IMR-90 (cell line): ENCODE measurements at regions not wholly inside any gene's neighbourhood (a gene's known extent, or its start where the extent isn't known, plus 50 kb on each side); places are given as distances from the start of the nearest gene placed in this dataset.
"Not testable (repeated sequence)": the region's sequence is repeated elsewhere in the genome, so short reads cannot be mapped to it uniquely, and the experiment has no call there.

Source experiments
- ATAC-seq: fragments of 200-7000 bp; cut with Tn5 transposase; 2 replicates; pipeline ENCODE4 v1.9.1; 2020; ENCODE audit warnings: low read depth, mild to moderate bottlenecking, moderate library complexity
- BruUV-seq: library from RNA; stranded (reverse); fragments of 400-500 nt; replicated peaks from 2 replicates; lab custom pipeline; 2021; lab: Mats Ljungman, UMichigan
- CTCF ChIA-PET: fragments of 300-600 bp; formaldehyde crosslinking; extraction: SDS; loops from one replicate; lab custom pipeline; 2021; ENCODE audit warnings: antibody characterized with exemption; lab: Yijun Ruan, JAX
- POLR2A ChIA-PET: fragments of 300-600 bp; sonication (Branson Sonifier 250); formaldehyde crosslinking; loops from one replicate; lab custom pipeline; 2022; ENCODE audit warnings: antibody characterized with exemption; ENCODE audit not compliant: unreplicated experiment; lab: Charles Lee
- DNase-seq: peaks from one replicate; pipeline ENCODE4 v3.0.0; 2013
- H2AFZ ChIP-seq: replicated peaks from 2 replicates; pipeline ENCODE3; 2013; ENCODE audit warnings: low read length, mild to moderate bottlenecking; ENCODE audit not compliant: poor library complexity
- H2AK5ac ChIP-seq: 2 replicates; pipeline ENCODE4 v1.6.1; 2013; ENCODE audit warnings: low read depth, low read length, inconsistent platforms
- H2AK9ac ChIP-seq: replicated peaks from 2 replicates; pipeline ENCODE3; 2013; ENCODE audit warnings: mild to moderate bottlenecking, low read depth, low read length, moderate library complexity; ENCODE audit not compliant: poor library complexity
- H2BK120ac ChIP-seq: 2 replicates; pipeline ENCODE4 v1.6.1; 2013; ENCODE audit warnings: low read depth, low read length, inconsistent platforms
- H2BK15ac ChIP-seq: 3 replicates; pipeline ENCODE4 v1.6.1; 2013; ENCODE audit warnings: low read depth, low read length, inconsistent platforms
- H2BK20ac ChIP-seq: 2 replicates; pipeline ENCODE4 v1.6.1; 2013; ENCODE audit warnings: low read depth, mild to moderate bottlenecking, inconsistent platforms, low read length, moderate library complexity
- H2BK5ac ChIP-seq: 2 replicates; pipeline ENCODE4 v1.6.1; 2013; ENCODE audit warnings: mild to moderate bottlenecking, low read depth, low read length, inconsistent platforms; ENCODE audit not compliant: poor library complexity, severe bottlenecking
- H3K14ac ChIP-seq: replicated peaks from 2 replicates; pipeline ENCODE4 v1.6.1; 2013; ENCODE audit warnings: low read depth, low read length, inconsistent platforms
- H3K18ac ChIP-seq: 2 replicates; pipeline ENCODE4 v1.6.1; 2013; ENCODE audit warnings: low read depth, low read length, control low read depth
- H3K23ac ChIP-seq: 2 replicates; pipeline ENCODE4 v1.6.1; 2013; ENCODE audit warnings: low read depth, low read length, inconsistent platforms
- H3K27ac ChIP-seq: 2 replicates; pipeline ENCODE4 v1.5.1; 2013; ENCODE audit warnings: mild to moderate bottlenecking, control low read depth, low read length; ENCODE audit not compliant: insufficient read depth
- H3K27me3 ChIP-seq: 2 replicates; pipeline ENCODE4 v1.6.1; 2013; ENCODE audit warnings: low read length; ENCODE audit not compliant: control insufficient read depth, insufficient read depth
- H3K36me3 ChIP-seq: 2 replicates; pipeline ENCODE4 v1.6.1; 2013; ENCODE audit warnings: low read length, mixed read lengths; ENCODE audit not compliant: control insufficient read depth, insufficient read depth
- H3K4ac ChIP-seq: 2 replicates; pipeline ENCODE4 v1.6.1; 2013; ENCODE audit warnings: low read depth, low read length, inconsistent platforms
- H3K4me1 ChIP-seq: 2 replicates; pipeline ENCODE4 v1.6.1; 2013; ENCODE audit warnings: low read length, mixed read lengths; ENCODE audit not compliant: control insufficient read depth, insufficient read depth
- H3K4me2 ChIP-seq: 2 replicates; pipeline ENCODE4 v1.6.1; 2013; ENCODE audit warnings: low read depth, mild to moderate bottlenecking, control low read depth, low read length, moderate library complexity
- H3K4me3 ChIP-seq: 2 replicates; pipeline ENCODE4 v1.5.1; 2013; ENCODE audit warnings: low read depth, mild to moderate bottlenecking, control low read depth, low read length, moderate library complexity; ENCODE audit not compliant: insufficient read depth
- H3K56ac ChIP-seq: 2 replicates; pipeline ENCODE4 v1.6.1; 2013; ENCODE audit warnings: low read length, inconsistent platforms; ENCODE audit not compliant: insufficient read depth; ENCODE audit errors: extremely low read depth
- H3K79me1 ChIP-seq, 2 experiments: 2 replicates each; pipeline ENCODE4 v1.6.1; 2013; ENCODE audit warnings: low read length in 2 of 2, inconsistent platforms in 1 of 2, low read depth in 1 of 2
- H3K9ac ChIP-seq: 2 replicates; pipeline ENCODE4 v1.6.1; 2013; ENCODE audit warnings: low read depth, low read length, control low read depth
- H3K9me1 ChIP-seq: 2 replicates; pipeline ENCODE4 v1.6.1; 2013; ENCODE audit warnings: low read length, inconsistent platforms; ENCODE audit not compliant: insufficient read depth
- H3K9me3 ChIP-seq: 2 replicates; pipeline ENCODE4 v1.6.1; 2013; ENCODE audit warnings: low read length; ENCODE audit not compliant: control insufficient read depth, insufficient read depth
- H4K20me1 ChIP-seq: 2 replicates; pipeline ENCODE4 v1.6.1; 2013; ENCODE audit warnings: low read length, inconsistent platforms; ENCODE audit not compliant: insufficient read depth
- H4K5ac ChIP-seq: 2 replicates; pipeline ENCODE4 v1.6.1; 2013; ENCODE audit warnings: mild to moderate bottlenecking, low read depth, low read length, control low read depth
- H4K8ac ChIP-seq, 2 experiments: 2 replicates each; pipeline ENCODE4 v1.6.1; 2013; ENCODE audit warnings: low read depth in 2 of 2, low read length in 2 of 2, control low read depth in 1 of 2, inconsistent platforms in 1 of 2
- H4K91ac ChIP-seq: 2 replicates; pipeline ENCODE4 v1.6.1; 2013; ENCODE audit warnings: low read depth, low read length, inconsistent platforms; ENCODE audit not compliant: insufficient read depth
- MAFK ChIP-seq: IDR thresholded peaks from 2 replicates; pipeline ENCODE4 v1.6.1; 2012; ENCODE audit warnings: low read depth, low read length, improper control_type of control experiment
- SMC3 ChIP-seq: fragments of 150-350 bp; IDR thresholded peaks from 2 replicates; pipeline ENCODE4 v1.6.1; 2016; ENCODE audit warnings: low read depth, mild to moderate bottlenecking, antibody characterized with exemption, low read length, moderate library complexity
- WGBS, 2 experiments: methylation state at CpG; one replicate each; pipeline versions ENCODE4 v1.1.5 to v1.1.7; 2013; ENCODE audit warnings: missing lambda C conversion rate in 2 of 2; ENCODE audit not compliant: insufficient read length in 1 of 2; ENCODE audit errors: extremely low coverage in 2 of 2; 5-methylcytosine and 5-hydroxymethylcytosine counted together
- dilution Hi-C: fragments of 300-500 bp; cut with HindIII; formaldehyde crosslinking; loops from one replicate; pipeline ENCODE4 v1.14.3; 2018; ENCODE audit warnings: low sequenced_read_pairs; ENCODE audit not compliant: unreplicated experiment
- in situ Hi-C: fragments of 300-500 bp; cut with MboI; formaldehyde crosslinking; loops from 3 replicates; pipeline ENCODE4 v1.14.3; 2019; ENCODE audit warnings: low sequenced_read_pairs, inconsistent platforms, mixed read lengths
- intact Hi-C: fragments of 100-400 bp; cut with micrococcal nuclease; formaldehyde crosslinking; loops from 2 replicates; pipeline ENCODE4 v1.10.0; 2022

DNA sequence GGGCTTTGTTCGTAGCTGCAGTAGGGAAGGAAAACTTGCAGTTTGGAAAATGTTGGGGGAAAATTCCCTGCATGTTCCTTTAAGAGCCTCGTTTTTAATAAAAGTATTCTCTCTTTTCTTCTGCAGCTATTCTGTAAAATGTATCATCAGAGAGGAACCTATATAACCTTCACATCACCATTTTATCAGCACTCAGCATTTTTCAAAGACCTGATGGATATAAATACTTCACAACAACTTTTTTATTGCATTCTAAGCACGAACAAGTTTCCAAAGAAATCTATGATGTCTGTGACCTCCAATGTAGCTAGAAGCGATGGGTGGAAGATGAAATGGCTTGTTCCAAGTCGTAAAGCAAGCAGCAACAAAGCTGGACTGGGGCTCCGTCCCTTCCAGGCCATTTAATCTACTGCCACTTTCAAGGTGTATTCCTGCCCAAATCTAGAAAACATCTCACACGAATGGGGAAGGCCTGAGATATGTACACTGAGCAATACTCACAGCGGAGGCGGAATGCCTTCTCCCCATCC, 84.0 kb downstream of the NSUN2 start:
- Histone ChIP-seq H4K5ac (no peak overlapping the region), H2BK15ac (no peak overlapping the region), H2BK20ac (no peak overlapping the region), H3K9me1 (no peaks in the 10 kb centered on the region), H3K4me3 (no peak overlapping the region), H3K79me1 (no peaks in the 10 kb centered on the region), H3K9ac (no peak overlapping the region), H2AK5ac (no peak overlapping the region), H2AFZ (no peak overlapping the region), H3K4me1 (no peaks in the 10 kb centered on the region), H2BK120ac (no peak overlapping the region), H3K9me3 (no peaks in the 10 kb centered on the region), H2BK5ac (no peak overlapping the region), H3K27ac (no peak overlapping the region), H3K36me3 (no peaks in the 10 kb centered on the region), H3K4me2 (no peak overlapping the region), H3K4ac (no peak overlapping the region), H3K18ac (no peak overlapping the region), H4K8ac (no peak overlapping the region), H3K56ac (no peak overlapping the region), H3K27me3 (peaks cover 2% of the 10 kb centered on the region; the same call in 1 of the 2 replicates), H4K91ac (no peak overlapping the region), H3K14ac (no peak overlapping the region), H4K20me1 (no peaks in the 10 kb centered on the region), H2AK9ac (no peak overlapping the region), H3K23ac (no peak overlapping the region)
- dilution Hi-C loops = no loop called here
- ChIA-PET CTCF (interaction anchor here (0.6 kb wide), 1 partner anchor 124 kb away, joined by 3 read pairs; no protein-coding TSS in a partner anchor), POLR2A (interaction anchor here (0.5 kb wide), 1 partner anchor 23 kb away, joined by 7 read pairs; no protein-coding TSS in a partner anchor)
- in situ Hi-C loops = no loop called here
- 40% methylated on average over 1 of the region's 9 CpGs; no CpG with 5 or more reads in 1 of the 2 experiments for WGBS, 2 experiments
- ATAC-seq (no peak), DNase-seq (no peak)
- intact Hi-C loops = no loop called here
- BruUV-seq = no TSS peak
- TF ChIP-seq SMC3 = no peak
- TF ChIP-seq MAFK = peak; percentile 42

GRCh38 chr5:6547926-6548519, 84.8 kb downstream of the NSUN2 start:
- H3K9me3 ChIP-seq, in situ Hi-C loops, H3K4ac ChIP-seq, H3K4me1 ChIP-seq, H3K27me3 ChIP-seq, H3K27ac ChIP-seq, H4K91ac ChIP-seq, H3K4me2 ChIP-seq, H3K79me1 ChIP-seq, H2AK5ac ChIP-seq, H4K8ac ChIP-seq, H2BK20ac ChIP-seq, H2BK120ac ChIP-seq, H2AK9ac ChIP-seq, dilution Hi-C loops, H3K14ac ChIP-seq, H4K5ac ChIP-seq, CTCF ChIA-PET, DNase-seq, H3K23ac ChIP-seq, H2AFZ ChIP-seq, ATAC-seq, H3K36me3 ChIP-seq, H3K56ac ChIP-seq, intact Hi-C loops, H2BK5ac ChIP-seq, H3K9ac ChIP-seq, H2BK15ac ChIP-seq, POLR2A ChIA-PET, H3K9me1 ChIP-seq, BruUV-seq, H4K20me1 ChIP-seq, H3K4me3 ChIP-seq, H3K18ac ChIP-seq: not testable (repeated sequence)
- WGBS, 2 experiments = no CpG with 5 or more reads among the region's 7 CpGs
